ENCODE measurements at regions not wholly inside any gene's neighbourhood (a gene's known extent, or its start where the extent isn't known, plus 50 kb on each side); places are given as distances from the start of the nearest gene placed in this dataset.

DNA sequence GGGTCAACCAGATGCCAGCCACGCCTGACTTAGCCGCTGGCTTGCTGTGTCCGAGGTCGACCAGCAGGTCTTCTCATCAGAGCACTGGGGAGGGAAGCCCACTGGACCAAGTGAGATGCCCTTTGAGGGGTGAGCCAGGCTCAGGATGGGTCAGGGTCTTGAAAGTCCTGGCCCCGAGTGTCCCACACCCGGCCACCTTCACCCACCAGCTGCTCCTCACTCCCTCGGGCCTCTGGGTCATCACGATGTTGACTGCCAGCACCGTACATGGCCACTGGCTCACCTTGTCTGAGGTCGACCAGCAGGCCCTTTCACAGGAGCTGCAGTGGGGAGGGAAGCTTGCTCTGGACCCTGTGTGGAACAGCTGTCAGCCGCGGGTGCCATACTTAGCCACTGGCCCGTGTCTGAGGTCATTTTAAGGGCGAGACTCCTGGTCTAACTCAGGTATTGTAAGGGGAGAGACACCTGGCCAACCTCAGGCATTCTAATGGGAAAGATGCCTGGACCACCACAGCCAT, 1361.3 kb downstream of the UQCRFS1 start:
- no peak overlapping the region for H2BK5ac ChIP-seq (ENCODE audit: insufficient read length, low read length)
- no peaks in the 10 kb centered on the region for H3K27me3 ChIP-seq (ENCODE audit: insufficient read depth, low read length)
- H3K9me3 ChIP-seq (ENCODE audit: control insufficient read depth, low read depth, low read length): peaks cover 70% of the 10 kb centered on the region
- no peak overlapping the region for H3K4me3 Mint-ChIP-seq
- no peak overlapping the region for H3T11ph ChIP-seq (ENCODE audit: low read length)
- peaks cover 6 to 31% (median 7%) of the 10 kb centered on the region in 3 experiments; a peak in 6 of 7 replicates for H3K36me3 Mint-ChIP-seq (ENCODE audit: insufficient read depth in 1 of 3, low read depth in 3 of 3)
- H2BK120ac ChIP-seq (ENCODE audit: low read depth, low read length, poor library complexity, severe bottlenecking): no peak overlapping the region
- H3K79me1 ChIP-seq (ENCODE audit: insufficient read depth, low read depth, low read length, poor library complexity, severe bottlenecking): no peaks in the 10 kb centered on the region
- TF ChIP-seq, protein P1, sequence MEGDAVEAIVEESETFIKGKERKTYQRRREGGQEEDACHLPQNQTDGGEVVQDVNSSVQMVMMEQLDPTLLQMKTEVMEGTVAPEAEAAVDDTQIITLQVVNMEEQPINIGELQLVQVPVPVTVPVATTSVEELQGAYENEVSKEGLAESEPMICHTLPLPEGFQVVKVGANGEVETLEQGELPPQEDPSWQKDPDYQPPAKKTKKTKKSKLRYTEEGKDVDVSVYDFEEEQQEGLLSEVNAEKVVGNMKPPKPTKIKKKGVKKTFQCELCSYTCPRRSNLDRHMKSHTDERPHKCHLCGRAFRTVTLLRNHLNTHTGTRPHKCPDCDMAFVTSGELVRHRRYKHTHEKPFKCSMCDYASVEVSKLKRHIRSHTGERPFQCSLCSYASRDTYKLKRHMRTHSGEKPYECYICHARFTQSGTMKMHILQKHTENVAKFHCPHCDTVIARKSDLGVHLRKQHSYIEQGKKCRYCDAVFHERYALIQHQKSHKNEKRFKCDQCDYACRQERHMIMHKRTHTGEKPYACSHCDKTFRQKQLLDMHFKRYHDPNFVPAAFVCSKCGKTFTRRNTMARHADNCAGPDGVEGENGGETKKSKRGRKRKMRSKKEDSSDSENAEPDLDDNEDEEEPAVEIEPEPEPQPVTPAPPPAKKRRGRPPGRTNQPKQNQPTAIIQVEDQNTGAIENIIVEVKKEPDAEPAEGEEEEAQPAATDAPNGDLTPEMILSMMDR (conservative IDR thresholded peaks at IDR 0.05): no peak
- H2BK15ac ChIP-seq (ENCODE audit: low read depth, low read length): no peak overlapping the region
- H3K27ac Mint-ChIP-seq: no peak overlapping the region
- no peak overlapping the region for H2AFZ ChIP-seq (ENCODE audit: low read length)
- H3K18ac ChIP-seq (ENCODE audit: insufficient read length, low read depth, low read length): no peak overlapping the region
- peaks cover 90 to 95% of the 10 kb centered on the region in 2 experiments for H3K9me3 Mint-ChIP-seq
- no peak overlapping the region for H2AK5ac ChIP-seq (ENCODE audit: insufficient read length, low read length)
- no peak overlapping the region for H4K8ac ChIP-seq (replicated peaks; ENCODE audit: insufficient read length, low read depth, low read length)
- H3K56ac ChIP-seq (ENCODE audit: insufficient read length, low read depth, low read length): no peak overlapping the region
- H3K27me3 Mint-ChIP-seq (ENCODE audit: low read depth): peaks cover 3% of the 10 kb centered on the region
- H3K14ac ChIP-seq (ENCODE audit: insufficient read depth, low read length): no peak overlapping the region
- no peaks in the 10 kb centered on the region for H4K20me1 ChIP-seq (ENCODE audit: control insufficient read depth, insufficient read depth, insufficient read length)
- H3K9ac ChIP-seq (ENCODE audit: extremely low read depth, insufficient read length, low read length): no peak overlapping the region
- no peak overlapping the region for H4K5ac ChIP-seq (ENCODE audit: insufficient read length, low read depth, low read length)
- H3K4ac ChIP-seq (ENCODE audit: low read depth, low read length): no peak overlapping the region
- no peak overlapping the region for H2BK20ac ChIP-seq (ENCODE audit: low read depth, low read length, poor library complexity, severe bottlenecking)
- H3K4me1 Mint-ChIP-seq: no peaks in the 10 kb centered on the region
- H3K23ac ChIP-seq (ENCODE audit: insufficient read length, low read depth, low read length): no peak overlapping the region
- H2BK12ac ChIP-seq (ENCODE audit: insufficient read length, low read depth, low read length): no peak overlapping the region
- DNase-seq: no peak
- no peaks in the 10 kb centered on the region for H3K23me2 ChIP-seq (ENCODE audit: insufficient read length, low read depth, low read length, poor library complexity, severe bottlenecking)
- no peak overlapping the region for H3K4me2 ChIP-seq (ENCODE audit: insufficient read depth, insufficient read length, low read length)
- no peaks in the 10 kb centered on the region for H3K79me2 ChIP-seq (ENCODE audit: insufficient read depth, low read length)
- no peak overlapping the region for H3K27ac ChIP-seq (ENCODE audit: insufficient read length, low read depth, low read length)
- no peaks in the 10 kb centered on the region for H3K4me1 ChIP-seq (ENCODE audit: insufficient read depth, low read length)
- no peak overlapping the region for H4K91ac ChIP-seq (ENCODE audit: insufficient read length, low read depth, low read length)
- WGBS (ENCODE audit: extremely low coverage, insufficient read length, low lambda C conversion rate): no CpG with 5 or more reads among the region's 14 CpGs
